ENCODE measurements at regions not wholly inside any gene's neighbourhood (a gene's known extent, or its start where the extent isn't known, plus 50 kb on each side); places are given as distances from the start of the nearest gene placed in this dataset.

DNA sequence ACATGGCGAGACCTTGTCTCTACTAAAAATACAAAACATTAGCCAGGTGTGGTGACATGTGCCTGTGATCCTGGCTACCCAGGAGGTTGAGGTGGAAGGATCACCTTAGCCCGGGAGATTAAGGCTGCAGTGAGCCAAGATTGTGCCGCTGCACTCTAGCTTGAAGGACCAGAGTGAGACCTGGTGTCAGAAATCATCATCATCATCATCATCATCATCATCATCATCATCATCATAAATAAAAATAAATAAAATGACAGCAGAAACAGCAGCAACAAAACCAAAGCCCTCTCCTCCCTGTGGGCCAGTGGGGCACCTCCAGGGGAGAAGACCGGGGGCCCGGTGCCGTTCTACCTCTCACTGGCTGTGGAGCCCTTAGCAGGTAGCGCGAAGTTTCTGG lies 281.9 kb upstream of the CRY1 start:
- TF ChIP-seq CTCF (IDR thresholded peaks at IDR 0.05 in 4 of 5, conservative IDR thresholded peaks at IDR 0.05 in 1 of 5) (no peak), POLR2A (IDR thresholded peaks at IDR 0.05) (no peak)

All from gastrocnemius medialis (tissue), 4 donors.